ENCODE measurements at regions not wholly inside any gene's neighbourhood (a gene's known extent, or its start where the extent isn't known, plus 50 kb on each side); places are given as distances from the start of the nearest gene placed in this dataset.

DNA sequence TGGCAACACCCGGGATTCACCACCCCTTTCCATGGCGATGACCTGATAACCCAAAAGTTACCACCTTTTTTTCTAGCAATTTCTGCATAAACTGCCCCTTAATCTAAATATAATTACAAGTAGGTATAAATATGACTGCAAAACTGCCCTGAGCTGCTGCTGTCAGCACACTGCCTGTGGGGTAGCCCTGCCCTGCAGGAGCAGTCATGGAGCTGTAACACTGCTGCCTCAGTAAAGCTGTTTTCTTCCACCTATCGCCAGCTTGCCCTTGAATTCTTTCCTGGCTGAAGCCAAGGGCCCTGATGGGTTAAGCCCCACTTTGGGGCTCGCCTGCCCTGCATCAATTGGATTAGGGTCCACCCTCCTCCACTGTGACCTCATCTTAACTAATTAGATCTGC lies 368.8 kb downstream of the SFMBT2 start:
- Histone ChIP-seq H3K4me3 (ENCODE audit: low read length) (no peak overlapping the region), H3K9ac (ENCODE audit: extremely low read depth, low read length, poor library complexity, severe bottlenecking) (no peak overlapping the region), H3K36me3 (ENCODE audit: control insufficient read depth, insufficient read depth, low read length) (no peaks in the 10 kb centered on the region), H3K27ac (ENCODE audit: low read depth, low read length) (no peak overlapping the region), H3K9me3 (ENCODE audit: control insufficient read depth, low read length) (no peaks in the 10 kb centered on the region), H3K27me3 (ENCODE audit: control insufficient read depth, insufficient read depth, low read length, poor library complexity, severe bottlenecking) (no peaks in the 10 kb centered on the region), H3K4me1 (ENCODE audit: control insufficient read depth, insufficient read depth, low read length) (no peaks in the 10 kb centered on the region)
- DNase-seq: no peak
- Mint-ChIP-seq H3K9me3 (no peaks in the 10 kb centered on the region), H3K27ac (no peak overlapping the region), H3K4me1 (no peaks in the 10 kb centered on the region), H3K36me3 (ENCODE audit: low read depth) (no peaks in the 10 kb centered on the region), H3K4me3 (no peak overlapping the region), H3K27me3 (ENCODE audit: insufficient read depth) (peaks cover 2% of the 10 kb centered on the region)
- TF ChIP-seq, protein P1, sequence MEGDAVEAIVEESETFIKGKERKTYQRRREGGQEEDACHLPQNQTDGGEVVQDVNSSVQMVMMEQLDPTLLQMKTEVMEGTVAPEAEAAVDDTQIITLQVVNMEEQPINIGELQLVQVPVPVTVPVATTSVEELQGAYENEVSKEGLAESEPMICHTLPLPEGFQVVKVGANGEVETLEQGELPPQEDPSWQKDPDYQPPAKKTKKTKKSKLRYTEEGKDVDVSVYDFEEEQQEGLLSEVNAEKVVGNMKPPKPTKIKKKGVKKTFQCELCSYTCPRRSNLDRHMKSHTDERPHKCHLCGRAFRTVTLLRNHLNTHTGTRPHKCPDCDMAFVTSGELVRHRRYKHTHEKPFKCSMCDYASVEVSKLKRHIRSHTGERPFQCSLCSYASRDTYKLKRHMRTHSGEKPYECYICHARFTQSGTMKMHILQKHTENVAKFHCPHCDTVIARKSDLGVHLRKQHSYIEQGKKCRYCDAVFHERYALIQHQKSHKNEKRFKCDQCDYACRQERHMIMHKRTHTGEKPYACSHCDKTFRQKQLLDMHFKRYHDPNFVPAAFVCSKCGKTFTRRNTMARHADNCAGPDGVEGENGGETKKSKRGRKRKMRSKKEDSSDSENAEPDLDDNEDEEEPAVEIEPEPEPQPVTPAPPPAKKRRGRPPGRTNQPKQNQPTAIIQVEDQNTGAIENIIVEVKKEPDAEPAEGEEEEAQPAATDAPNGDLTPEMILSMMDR (conservative IDR thresholded peaks at IDR 0.05): no peak
- WGBS, 2 experiments (ENCODE audit: insufficient coverage in 1 of 2, insufficient read length in 1 of 2): 86 to 88% methylated on average over 2 to 4 of the region's 4 CpGs

DNA sequence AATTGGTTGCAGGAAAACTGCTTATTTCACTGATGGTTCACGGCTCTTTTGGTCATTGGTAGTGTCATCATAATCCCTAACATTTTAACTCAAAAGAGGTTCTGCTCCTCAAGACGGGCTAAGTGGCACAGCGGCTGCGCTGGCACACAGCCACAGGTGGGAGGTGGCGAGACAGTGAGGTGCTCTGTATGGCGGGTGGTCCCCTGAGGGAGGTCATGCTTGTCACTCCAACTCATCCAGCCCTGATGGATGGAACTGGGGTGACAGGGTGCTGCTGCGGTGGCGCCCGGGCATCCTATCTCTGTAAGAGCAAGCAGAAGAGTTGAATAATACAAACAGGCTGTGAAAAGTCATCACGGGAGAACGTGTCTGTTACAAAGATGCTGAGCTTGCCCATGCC lies 370.2 kb downstream of the SFMBT2 start:
- Mint-ChIP-seq H3K4me1 (no peaks in the 10 kb centered on the region), H3K27me3 (ENCODE audit: insufficient read depth) (peaks cover 2% of the 10 kb centered on the region), H3K9me3 (no peaks in the 10 kb centered on the region), H3K36me3 (ENCODE audit: low read depth) (no peaks in the 10 kb centered on the region), H3K27ac (no peak overlapping the region), H3K4me3 (no peak overlapping the region)
- no peak for DNase-seq
- Histone ChIP-seq H3K36me3 (ENCODE audit: control insufficient read depth, insufficient read depth, low read length) (no peaks in the 10 kb centered on the region), H3K9me3 (ENCODE audit: control insufficient read depth, low read length) (no peaks in the 10 kb centered on the region), H3K27me3 (ENCODE audit: control insufficient read depth, insufficient read depth, low read length, poor library complexity, severe bottlenecking) (no peaks in the 10 kb centered on the region), H3K4me3 (ENCODE audit: low read length) (no peak overlapping the region), H3K27ac (ENCODE audit: low read depth, low read length) (no peak overlapping the region), H3K4me1 (ENCODE audit: control insufficient read depth, insufficient read depth, low read length) (no peaks in the 10 kb centered on the region), H3K9ac (ENCODE audit: extremely low read depth, low read length, poor library complexity, severe bottlenecking) (no peak overlapping the region)
- 92 to 98% methylated on average over 5 to 11 of the region's 11 CpGs for WGBS, 2 experiments (ENCODE audit: insufficient coverage in 1 of 2, insufficient read length in 1 of 2)
- TF ChIP-seq, protein P1 (conservative IDR thresholded peaks at IDR 0.05): no peak

DNA sequence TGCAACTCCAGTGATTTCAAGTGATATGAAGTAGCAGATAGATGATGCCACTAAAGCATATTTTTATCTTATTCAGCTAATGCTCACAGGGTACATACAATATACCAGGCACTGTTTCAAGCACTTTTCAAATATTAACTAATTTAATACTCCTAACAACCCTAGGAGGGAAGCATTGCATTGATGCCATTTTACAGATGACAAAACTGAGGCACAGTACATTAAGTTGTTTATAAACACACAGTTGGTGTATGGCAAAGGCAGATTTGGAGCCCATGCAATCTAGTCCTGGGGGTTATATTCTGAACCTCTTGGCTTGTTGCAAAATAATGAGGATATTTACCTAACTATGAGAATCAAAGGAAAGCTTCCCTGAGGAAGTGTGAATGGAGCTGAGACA lies 371.0 kb downstream of the SFMBT2 start:
- peaks cover 2% of the 10 kb centered on the region for H3K27me3 Mint-ChIP-seq (ENCODE audit: insufficient read depth)
- no peaks in the 10 kb centered on the region for H3K9me3 ChIP-seq (ENCODE audit: control insufficient read depth, low read length)
- no peaks in the 10 kb centered on the region for H3K36me3 Mint-ChIP-seq (ENCODE audit: low read depth)
- no peaks in the 10 kb centered on the region for H3K9me3 Mint-ChIP-seq
- no peaks in the 10 kb centered on the region for H3K27me3 ChIP-seq (ENCODE audit: control insufficient read depth, insufficient read depth, low read length, poor library complexity, severe bottlenecking)
- H3K36me3 ChIP-seq (ENCODE audit: control insufficient read depth, insufficient read depth, low read length): no peaks in the 10 kb centered on the region
- no peak overlapping the region for H3K27ac Mint-ChIP-seq
- no peak overlapping the region for H3K4me3 ChIP-seq (ENCODE audit: low read length)
- H3K4me1 ChIP-seq (ENCODE audit: control insufficient read depth, insufficient read depth, low read length): no peaks in the 10 kb centered on the region
- H3K4me3 Mint-ChIP-seq: no peak overlapping the region
- no peaks in the 10 kb centered on the region for H3K4me1 Mint-ChIP-seq
- no peak for DNase-seq
- H3K9ac ChIP-seq (ENCODE audit: extremely low read depth, low read length, poor library complexity, severe bottlenecking): no peak overlapping the region
- TF ChIP-seq, protein P1 (conservative IDR thresholded peaks at IDR 0.05): no peak
- no peak overlapping the region for H3K27ac ChIP-seq (ENCODE audit: low read depth, low read length)

Data from endodermal cell (in vitro differentiated cells).